Stimulated activated CD4-positive, alpha-beta T cell treated with anti-CD3 and anti-CD28 coated beads, Interleukin-4, amount 100 ng/mL, for 4 hours (primary cell): ENCODE measurements at regions not wholly inside any gene's neighbourhood (a gene's known extent, or its start where the extent isn't known, plus 50 kb on each side); places are given as distances from the start of the nearest gene placed in this dataset.
"Not testable (repeated sequence)": the region's sequence is repeated elsewhere in the genome, so short reads cannot be mapped to it uniquely, and the experiment has no call there.

Source experiments
- DNase-seq, 2 experiments: peaks; one replicate each; pipeline ENCODE4 v3.0.0-alpha.2; 2020

GRCh38 chrX:121877337-121877736 is 829.9 kb downstream of the GLUD2 start:
- DNase-seq = not testable (repeated sequence)

DNA sequence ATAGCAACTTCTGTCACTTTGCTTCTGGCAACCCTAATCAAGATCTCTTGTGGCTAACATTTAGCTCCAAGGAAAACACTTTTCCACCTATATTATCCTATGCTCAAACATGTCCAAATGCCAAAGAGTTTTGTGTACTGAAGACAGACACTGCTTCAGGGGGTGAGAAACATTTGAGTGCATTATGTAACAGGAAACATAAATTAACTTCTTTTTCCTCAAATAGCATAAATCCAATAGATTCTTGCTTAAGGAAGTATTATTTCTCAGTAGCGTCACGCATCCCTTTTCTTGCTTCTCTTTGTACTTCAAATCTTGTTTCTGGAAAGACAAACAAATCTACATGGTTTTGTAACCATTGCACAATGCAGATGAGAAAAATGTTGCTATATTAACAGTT is 839.1 kb downstream of the GLUD2 start:
- no peak for DNase-seq

DNA sequence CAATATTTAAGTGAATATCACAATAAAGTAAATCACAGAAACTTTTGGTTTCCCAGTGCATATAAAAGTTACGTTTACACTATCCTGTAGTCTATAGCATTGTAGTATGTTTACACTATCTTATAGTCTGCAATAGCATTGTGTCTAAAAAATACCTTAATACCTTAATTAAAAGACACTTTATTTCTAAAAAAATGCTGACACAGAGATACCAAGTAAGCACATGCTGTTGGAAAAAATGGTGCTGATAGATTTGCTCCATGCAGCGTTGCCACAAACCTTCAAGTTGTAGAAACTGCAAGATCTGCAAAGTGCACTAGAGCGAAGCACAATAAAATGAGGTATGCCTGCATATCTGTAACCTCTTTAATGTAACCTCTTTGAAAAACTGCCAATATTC is 847.3 kb downstream of the GLUD2 start:
- DNase-seq = no peak

GRCh38 chrX:121902463-121902862 is 855.1 kb downstream of the GLUD2 start:
- no peak for DNase-seq

GRCh38 chrX:121903961-121904360 is 856.6 kb downstream of the GLUD2 start:
- no peak for DNase-seq

GRCh38 chrX:121921258-121921657 is 873.8 kb downstream of the GLUD2 start:
- no peak for DNase-seq

DNA sequence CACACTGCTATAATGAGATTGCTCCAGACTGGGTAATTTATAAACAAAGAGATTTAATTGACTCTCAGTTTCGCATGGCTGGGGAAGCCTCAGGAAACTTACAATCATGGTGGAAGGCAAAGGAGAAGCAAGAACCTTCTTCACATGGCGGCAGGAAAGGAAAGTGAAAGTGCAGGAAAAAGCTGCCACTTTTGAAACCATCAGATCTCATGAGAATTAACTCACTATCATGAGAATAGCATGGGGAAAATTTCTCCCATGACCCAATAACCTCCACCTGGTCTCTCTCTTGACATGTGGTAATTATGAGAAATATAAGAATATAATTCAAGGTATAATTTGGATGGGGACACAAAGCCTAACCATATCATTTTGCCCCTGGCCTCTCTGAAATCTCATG is 884.2 kb downstream of the GLUD2 start:
- DNase-seq = no peak

GRCh38 chrX:121932688-121933087 is 885.3 kb downstream of the GLUD2 start:
- DNase-seq = no peak

GRCh38 chrX:121949041-121949760 is 901.8 kb downstream of the GLUD2 start:
- no peak for DNase-seq

- no peak for DNase-seq
These were observed 911.5 kb downstream of the GLUD2 start for GRCh38 chrX:121958886-121959285.

DNA sequence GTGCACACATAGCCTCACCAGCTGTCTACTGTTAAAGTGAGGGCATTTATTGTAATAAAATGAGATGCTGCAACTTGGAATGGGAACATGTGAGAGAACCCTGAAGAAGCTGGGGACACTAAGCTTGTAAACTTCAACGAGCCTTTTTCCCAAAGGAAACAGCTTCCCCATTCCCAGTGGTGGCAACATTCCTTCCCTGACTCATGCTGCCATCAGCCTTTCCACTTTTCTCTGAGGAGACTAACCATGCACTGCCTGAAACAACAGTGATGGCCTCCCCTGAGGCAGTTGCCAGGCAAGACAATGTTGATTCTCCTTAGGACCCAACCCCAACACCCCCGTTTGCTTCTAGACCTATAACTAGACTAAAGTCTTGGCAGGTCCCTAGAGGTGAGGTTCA is 928.3 kb downstream of the GLUD2 start:
- no peak for DNase-seq

GRCh38 chrX:121987163-121987562 is 939.8 kb downstream of the GLUD2 start:
- no peak for DNase-seq

DNA sequence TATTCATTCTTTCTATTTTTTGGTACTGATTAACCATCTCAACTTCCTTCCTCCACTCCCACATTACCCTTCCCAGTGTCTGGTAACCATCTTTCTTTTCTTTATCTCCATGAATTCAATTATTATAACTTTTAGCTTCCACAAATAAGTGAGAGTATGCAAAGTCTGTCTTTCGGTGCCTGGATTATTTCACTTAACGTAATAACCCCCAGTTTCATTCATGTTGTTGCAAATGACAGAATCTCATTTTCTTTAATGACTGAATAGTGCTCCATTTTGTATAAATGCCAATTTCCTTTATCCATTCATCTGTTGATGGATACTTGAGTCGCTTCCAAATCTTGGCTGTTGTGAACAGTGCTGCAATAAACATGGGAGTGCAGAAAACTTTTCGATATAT is 940.4 kb downstream of the GLUD2 start:
- no peak for DNase-seq

GRCh38 chrX:122004127-122004526 is 956.7 kb downstream of the GLUD2 start:
- DNase-seq = no peak

GRCh38 chrX:122026665-122027064 is 979.3 kb downstream of the GLUD2 start:
- DNase-seq = no peak

GRCh38 chrX:122046226-122046625 is 998.8 kb downstream of the GLUD2 start:
- no peak for DNase-seq

GRCh38 chrX:122046815-122047214 is 999.4 kb downstream of the GLUD2 start:
- DNase-seq = no peak

GRCh38 chrX:122047261-122047660 is 999.9 kb downstream of the GLUD2 start:
- no peak for DNase-seq

DNA sequence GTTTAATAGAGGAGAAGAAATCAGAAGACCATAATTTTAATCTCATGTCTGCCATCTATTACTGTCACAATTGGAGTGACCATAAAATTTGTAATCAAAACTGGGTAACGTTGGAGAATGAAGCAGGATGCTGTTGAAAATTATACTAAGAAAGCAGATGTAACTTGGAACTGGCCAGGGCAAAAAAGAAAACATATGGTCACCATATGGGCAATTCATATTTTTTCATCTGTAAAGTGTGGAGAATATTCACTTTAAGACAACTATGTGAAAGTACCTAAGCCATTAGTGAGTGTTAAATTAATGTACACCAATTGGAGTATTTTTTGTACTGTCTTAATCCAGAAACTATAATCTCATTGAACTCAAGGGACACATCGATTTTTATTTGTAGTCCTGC is 1008.0 kb downstream of the GLUD2 start:
- no peak for DNase-seq

DNA sequence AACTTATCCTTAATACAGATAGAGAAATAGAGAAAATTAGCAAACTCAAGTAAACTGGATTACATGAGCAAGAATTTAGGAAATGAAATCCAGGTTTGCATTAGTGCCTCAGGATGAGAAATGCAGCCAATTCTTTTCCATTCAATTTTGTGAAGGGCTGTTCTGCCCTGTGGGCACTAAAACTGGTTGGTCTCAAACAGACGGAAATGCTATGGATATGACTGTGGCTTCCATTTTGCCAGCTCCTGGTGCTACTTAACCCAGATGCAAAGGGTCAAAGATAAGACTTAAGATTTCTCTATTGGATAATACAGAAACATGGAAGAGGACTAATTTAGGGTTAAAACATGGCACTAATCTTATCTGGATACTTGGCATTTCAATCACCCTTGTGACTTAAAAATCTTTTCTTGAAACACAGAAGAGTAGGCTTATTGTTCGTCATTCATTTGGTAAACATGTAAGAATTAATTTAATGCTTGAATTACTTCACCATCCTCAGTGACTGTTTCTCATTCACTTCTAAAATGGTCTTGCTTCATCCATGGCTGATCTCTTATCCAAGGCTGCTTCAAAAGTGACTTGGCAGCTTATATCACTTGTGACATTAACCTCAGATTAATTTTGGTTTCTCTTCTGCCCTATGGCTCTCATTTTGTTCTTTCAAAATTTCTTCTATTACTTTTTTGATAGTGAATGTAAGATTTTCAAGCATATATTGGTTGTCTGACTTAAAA is 1008.7 kb downstream of the GLUD2 start:
- DNase-seq = no peak

DNA sequence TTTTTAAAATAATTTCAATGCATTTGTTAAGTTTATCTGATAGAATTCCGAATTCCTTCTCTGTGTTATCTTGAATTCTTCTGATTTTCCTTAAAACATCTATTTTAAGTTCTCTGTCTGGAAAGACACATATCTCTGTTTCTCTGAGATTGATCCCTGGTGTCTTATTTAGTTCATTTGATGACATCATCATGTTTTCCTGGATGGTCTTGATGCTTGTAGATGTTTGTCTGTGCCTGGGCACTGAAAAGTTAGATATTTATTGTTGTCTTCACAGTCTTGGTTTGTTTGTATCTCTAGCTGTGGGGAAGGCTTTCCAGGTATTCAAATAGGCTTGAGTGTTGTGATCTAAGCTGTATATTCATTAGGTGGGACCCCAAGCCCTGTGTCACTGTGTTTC is 1028.8 kb downstream of the GLUD2 start:
- DNase-seq = no peak

GRCh38 chrX:122078079-122078478 is 1030.7 kb downstream of the GLUD2 start:
- no peak for DNase-seq

GRCh38 chrX:122087341-122087740 is 1039.9 kb downstream of the GLUD2 start:
- no peak for DNase-seq

DNA sequence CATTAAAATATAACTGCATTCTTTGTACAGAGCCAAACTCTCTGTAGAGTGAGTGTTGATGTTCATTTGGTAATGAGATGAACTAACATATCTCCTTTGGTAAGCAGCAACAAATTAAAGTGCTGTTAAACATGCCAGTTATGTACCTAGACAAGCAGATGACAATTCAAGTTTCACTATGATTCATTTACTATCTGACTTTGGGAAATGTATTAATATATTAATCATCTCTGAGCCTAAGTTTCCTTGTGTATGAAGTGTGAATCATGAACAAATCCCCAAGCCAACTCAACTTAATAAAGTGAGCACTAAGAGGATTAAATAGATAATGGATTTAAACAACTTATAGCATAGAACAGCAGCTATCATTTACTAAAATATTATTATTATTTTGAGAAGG is 1044.2 kb downstream of the GLUD2 start:
- no peak for DNase-seq

DNA sequence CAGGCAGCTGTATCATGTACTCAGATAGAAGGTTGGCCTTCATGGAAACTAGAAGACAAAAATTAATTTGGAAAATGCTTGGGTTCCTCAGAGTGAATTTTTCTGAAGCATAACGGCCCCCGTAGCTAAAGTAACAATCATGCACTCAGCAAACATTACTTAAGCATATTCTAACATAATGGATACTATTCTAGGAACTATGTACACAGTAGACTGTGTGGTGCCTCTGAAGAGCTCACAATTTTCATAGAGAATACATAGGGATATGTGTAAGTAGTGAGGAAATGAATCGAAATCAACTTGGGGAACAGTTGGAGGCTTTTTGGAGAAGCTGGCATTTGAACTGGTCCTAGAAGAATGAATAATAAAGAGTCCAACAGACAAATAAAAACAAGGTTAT is 1045.0 kb downstream of the GLUD2 start:
- no peak for DNase-seq
